ENCODE measurements at regions not wholly inside any gene's neighbourhood (a gene's known extent, or its start where the extent isn't known, plus 50 kb on each side); places are given as distances from the start of the nearest gene placed in this dataset.

GRCh38 chr3:137165117-137165806, 207.5 kb downstream of the IL20RB start:
- Histone ChIP-seq H3K4me1 (ENCODE audit: control insufficient read depth, low read length) (no peaks in the 10 kb centered on the region), H3K9me2 (replicated peaks; ENCODE audit: control insufficient read depth, low read length) (no peaks in the 10 kb centered on the region), H3F3A (ENCODE audit: control insufficient read depth, insufficient read depth) (no peaks in the 10 kb centered on the region), H3K27me3 (ENCODE audit: control insufficient read depth, low read length) (peaks cover 3% of the 10 kb centered on the region; the same call in 1 of the 2 replicates), H3K4me2 (ENCODE audit: low read length) (no peak overlapping the region), H3K9me3 (ENCODE audit: control insufficient read depth, insufficient read depth, low read length) (no peaks in the 10 kb centered on the region), H3K27ac (ENCODE audit: low read depth, low read length) (no peak overlapping the region), H3K79me2 (ENCODE audit: control insufficient read depth, low read length) (no peaks in the 10 kb centered on the region), H3K4me3 (ENCODE audit: low read length) (no peak overlapping the region), H4K20me1 (ENCODE audit: control insufficient read depth, insufficient read depth, low read depth, low read length) (no peaks in the 10 kb centered on the region), H3K36me3 (ENCODE audit: control insufficient read depth, low read length) (no peaks in the 10 kb centered on the region)
- TF ChIP-seq CTCF (IDR thresholded peaks at IDR 0.05; ENCODE audit: low read depth, low read length, poor library complexity, severe bottlenecking), result no peak
- TF ChIP-seq EZH2phosphoT487 (IDR thresholded peaks at IDR 0.05; ENCODE audit: borderline replicate concordance, low read length), result no peak

- no peak overlapping the region for H3K4me3 ChIP-seq (ENCODE audit: low read length)
- no peak overlapping the region for H3K4me2 ChIP-seq (ENCODE audit: low read length)
- H3K9me3 ChIP-seq (ENCODE audit: control insufficient read depth, insufficient read depth, low read length), result no peaks in the 10 kb centered on the region
- no peaks in the 10 kb centered on the region for H3F3A ChIP-seq (ENCODE audit: control insufficient read depth, insufficient read depth)
- no peaks in the 10 kb centered on the region for H3K9me2 ChIP-seq (replicated peaks; ENCODE audit: control insufficient read depth, low read length)
- no peaks in the 10 kb centered on the region for H3K4me1 ChIP-seq (ENCODE audit: control insufficient read depth, low read length)
- no peaks in the 10 kb centered on the region for H3K36me3 ChIP-seq (ENCODE audit: control insufficient read depth, low read length)
- TF ChIP-seq EZH2phosphoT487 (IDR thresholded peaks at IDR 0.05; ENCODE audit: borderline replicate concordance, low read length) (no peak), CTCF (IDR thresholded peaks at IDR 0.05; ENCODE audit: low read depth, low read length, poor library complexity, severe bottlenecking) (no peak)
- H3K27ac ChIP-seq (ENCODE audit: low read depth, low read length), result no peak overlapping the region
- no peaks in the 10 kb centered on the region for H3K27me3 ChIP-seq (ENCODE audit: control insufficient read depth, low read length)
- H3K79me2 ChIP-seq (ENCODE audit: control insufficient read depth, low read length), result no peaks in the 10 kb centered on the region
- H4K20me1 ChIP-seq (ENCODE audit: control insufficient read depth, insufficient read depth, low read depth, low read length), result no peaks in the 10 kb centered on the region
Measured at GRCh38 chr3:137171834-137172603, 214.2 kb downstream of the IL20RB start.

- no peaks in the 10 kb centered on the region for H3K79me2 ChIP-seq (ENCODE audit: control insufficient read depth, low read length)
- H3K4me2 ChIP-seq (ENCODE audit: low read length), result no peak overlapping the region
- no peaks in the 10 kb centered on the region for H4K20me1 ChIP-seq (ENCODE audit: control insufficient read depth, insufficient read depth, low read depth, low read length)
- no peaks in the 10 kb centered on the region for H3K27me3 ChIP-seq (ENCODE audit: control insufficient read depth, low read length)
- no peak overlapping the region for H3K27ac ChIP-seq (ENCODE audit: low read depth, low read length)
- no peaks in the 10 kb centered on the region for H3K9me2 ChIP-seq (replicated peaks; ENCODE audit: control insufficient read depth, low read length)
- no peak for TF ChIP-seq EZH2phosphoT487 (IDR thresholded peaks at IDR 0.05; ENCODE audit: borderline replicate concordance, low read length)
- TF ChIP-seq CTCF (IDR thresholded peaks at IDR 0.05; ENCODE audit: low read depth, low read length, poor library complexity, severe bottlenecking), result no peak
- H3K36me3 ChIP-seq (ENCODE audit: control insufficient read depth, low read length), result no peaks in the 10 kb centered on the region
- no peaks in the 10 kb centered on the region for H3K4me1 ChIP-seq (ENCODE audit: control insufficient read depth, low read length)
- H3K4me3 ChIP-seq (ENCODE audit: low read length), result no peak overlapping the region
- H3F3A ChIP-seq (ENCODE audit: control insufficient read depth, insufficient read depth), result no peaks in the 10 kb centered on the region
- no peaks in the 10 kb centered on the region for H3K9me3 ChIP-seq (ENCODE audit: control insufficient read depth, insufficient read depth, low read length)
Measured at GRCh38 chr3:137172728-137173127, 214.9 kb downstream of the IL20RB start.

Measured in DOHH2 (cell line).